Stimulated activated CD4-positive, alpha-beta T cell treated with anti-CD3 and anti-CD28 coated beads, Interleukin-12 subunit alpha, Interleukin-12 subunit beta, amount 100 ng/mL, for 24 hours (primary cell): ENCODE measurements at regions not wholly inside any gene's neighbourhood (a gene's known extent, or its start where the extent isn't known, plus 50 kb on each side); places are given as distances from the start of the nearest gene placed in this dataset.
"Not testable (repeated sequence)": the region's sequence is repeated elsewhere in the genome, so short reads cannot be mapped to it uniquely, and the experiment has no call there.

Source experiments
- DNase-seq, 2 experiments: peaks; one replicate each; pipeline ENCODE4 v3.0.0-alpha.2; 2020; ENCODE audit warnings: low read depth in 2 of 2

DNA sequence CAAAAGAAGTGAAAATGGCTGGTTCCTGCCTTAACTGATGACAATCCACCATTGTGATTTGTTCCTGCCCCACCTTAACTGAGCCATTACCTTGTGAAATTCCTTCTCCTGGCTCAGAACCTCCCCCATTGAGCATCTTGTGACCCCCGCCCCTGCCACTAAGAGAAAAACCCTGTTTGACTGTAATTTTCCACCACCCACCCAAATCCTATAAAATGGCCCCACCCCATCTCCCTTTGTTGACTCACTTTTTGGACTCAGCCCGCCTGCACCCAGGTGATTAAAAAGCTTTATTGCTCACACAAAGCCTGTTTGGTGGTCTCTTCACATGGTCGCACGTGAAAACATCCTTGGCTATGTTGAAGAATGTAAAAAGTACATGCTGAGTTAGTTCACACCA is 197.6 kb upstream of the FBN2 start:
- not testable (repeated sequence) for DNase-seq

GRCh38 chr5:128736553-128736952 is 198.5 kb upstream of the FBN2 start:
- no peak for DNase-seq

GRCh38 chr5:128749136-128749898 is 211.3 kb upstream of the FBN2 start:
- DNase-seq: no peak

DNA sequence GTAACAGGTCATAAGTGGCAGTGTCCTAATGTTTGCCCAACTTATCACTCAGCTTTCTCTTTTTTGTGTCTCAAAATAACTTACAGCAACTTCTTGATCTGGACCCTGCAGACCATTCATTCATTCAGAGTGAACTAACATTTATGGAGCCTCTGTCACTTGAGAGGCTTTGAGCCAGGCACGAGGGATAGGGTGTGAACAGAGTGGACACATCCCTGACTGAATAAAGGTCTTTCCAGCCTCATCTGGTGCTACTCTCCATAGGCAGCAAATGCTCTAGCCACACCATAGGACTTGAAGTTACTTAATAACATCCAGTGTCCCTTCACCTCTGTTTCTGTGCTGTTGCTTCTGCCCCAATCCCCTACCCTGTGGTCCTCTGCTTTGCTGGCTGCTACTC is 212.1 kb upstream of the FBN2 start:
- no peak for DNase-seq

DNA sequence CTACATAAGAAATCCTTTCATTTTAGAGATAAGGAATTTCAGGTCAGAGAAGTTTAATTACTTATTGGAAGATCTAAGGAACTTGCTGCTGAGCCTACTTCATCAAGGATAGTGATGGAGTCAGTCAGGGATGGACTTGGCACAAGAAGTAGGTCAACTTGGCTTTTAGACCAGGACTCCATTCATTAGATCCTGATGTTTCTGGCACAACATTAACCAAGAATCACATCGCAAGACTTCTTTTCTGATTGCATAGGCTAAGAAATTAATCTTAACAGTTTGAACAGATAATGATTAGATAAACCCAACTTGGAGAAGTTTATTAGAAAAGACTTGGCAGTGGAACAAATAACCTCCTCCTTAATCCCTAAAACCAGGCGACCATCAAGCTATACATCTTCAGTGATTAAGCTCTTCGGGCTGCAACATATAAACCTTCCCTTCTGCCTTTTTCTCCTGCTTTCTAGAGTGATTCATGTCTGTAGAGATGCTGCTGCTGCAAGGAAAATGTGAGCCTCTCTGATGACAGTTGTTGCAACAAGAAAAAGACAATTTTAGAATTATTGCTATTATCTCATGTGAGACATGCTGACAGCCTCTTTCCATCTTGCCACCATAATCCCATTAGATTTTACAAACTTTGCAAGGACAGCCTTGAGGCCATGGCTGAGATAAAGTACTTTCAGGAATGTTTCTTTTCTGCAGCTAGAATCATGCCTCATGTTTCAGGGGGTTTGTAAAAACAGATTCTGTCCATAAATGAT is 207.9 kb upstream of the SLC27A6 start:
- no peak for DNase-seq

DNA sequence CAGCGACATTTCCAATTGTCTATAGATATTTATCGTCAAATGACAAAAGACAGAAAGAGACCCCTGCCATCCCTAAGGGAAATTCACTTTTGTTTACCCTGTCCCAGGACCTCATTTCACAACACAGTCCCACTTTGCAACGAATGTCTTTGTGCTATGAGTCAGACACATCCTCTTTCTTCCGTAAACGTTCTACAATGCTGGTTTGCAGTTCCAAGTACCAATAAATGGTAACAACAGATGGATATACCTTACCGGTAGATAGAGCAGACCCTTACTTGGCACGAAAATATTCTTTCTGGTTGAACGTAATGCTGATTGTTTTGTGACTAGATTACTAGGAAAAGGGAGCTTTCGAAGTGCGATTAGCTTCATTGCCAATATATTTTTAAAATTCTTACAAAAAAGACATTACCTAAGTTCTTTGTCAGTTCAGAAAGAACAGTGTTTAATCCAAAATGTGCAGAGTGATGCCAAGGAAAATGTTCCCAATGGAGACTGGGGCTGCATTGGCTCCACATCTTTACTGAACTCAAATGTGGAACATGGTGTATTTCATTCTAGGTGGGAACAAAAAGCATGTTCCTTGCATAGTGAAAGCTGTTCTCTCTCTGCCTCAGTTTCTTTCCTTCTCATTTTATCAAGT is 202.5 kb upstream of the SLC27A6 start:
- no peak for DNase-seq

GRCh38 chr5:128763321-128763720 is 202.0 kb upstream of the SLC27A6 start:
- DNase-seq: no peak

- no peak for DNase-seq
Measured at GRCh38 chr5:128764601-128765310, 200.5 kb upstream of the SLC27A6 start.

DNA sequence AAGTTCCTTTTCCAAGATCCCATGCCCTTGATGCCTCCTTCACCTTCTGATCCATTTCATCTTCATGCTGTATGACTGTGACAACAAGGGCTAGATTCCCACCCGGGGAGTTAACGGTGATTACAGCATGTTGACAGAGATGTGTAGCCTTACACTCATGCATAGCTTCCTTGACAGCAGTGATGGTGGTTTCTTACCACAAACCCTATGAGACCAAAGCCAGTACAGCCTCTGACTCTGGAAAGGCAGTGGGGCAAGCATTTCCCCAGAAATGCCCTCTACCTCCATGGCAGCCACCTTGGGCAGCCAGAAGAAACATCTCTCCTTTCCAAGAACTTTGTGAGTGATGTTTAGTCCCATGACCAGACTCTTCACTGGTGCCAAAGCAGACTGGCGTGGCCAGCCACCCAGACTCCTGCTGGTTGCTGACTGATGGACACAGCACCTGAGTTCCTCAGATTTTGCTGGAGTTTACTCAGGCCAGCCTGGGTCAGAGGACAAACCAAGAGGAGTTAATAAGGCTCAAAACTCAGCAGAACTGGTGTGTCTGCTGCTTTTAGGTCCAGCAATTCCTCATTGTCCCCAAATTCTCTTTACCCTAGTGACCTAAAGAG is 199.7 kb upstream of the SLC27A6 start:
- DNase-seq: no peak

GRCh38 chr5:128766406-128766805 is 198.9 kb upstream of the SLC27A6 start:
- no peak for DNase-seq

GRCh38 chr5:128770907-128771306 is 194.4 kb upstream of the SLC27A6 start:
- DNase-seq: no peak

DNA sequence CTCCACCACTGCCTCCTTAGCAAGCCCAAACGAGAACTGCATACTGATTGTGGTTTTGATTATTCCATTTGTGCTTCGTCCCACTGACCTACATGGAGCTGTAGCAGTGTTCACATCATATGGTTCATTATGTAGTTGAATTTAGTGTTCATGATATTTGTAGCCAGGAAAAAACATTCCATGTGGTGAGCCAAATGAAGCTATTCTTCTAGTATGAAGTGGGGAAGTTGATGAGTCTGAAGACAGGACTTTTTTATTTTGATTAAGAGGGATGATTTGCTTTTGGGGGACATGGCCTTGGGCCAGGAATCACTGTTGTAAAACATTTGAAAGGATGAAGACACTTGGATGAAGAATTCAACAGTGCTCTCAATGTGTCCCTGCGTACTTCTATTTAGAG is 192.9 kb upstream of the SLC27A6 start:
- no peak for DNase-seq

GRCh38 chr5:128773378-128773777 is 191.9 kb upstream of the SLC27A6 start:
- DNase-seq: no peak

GRCh38 chr5:128774605-128775004 is 190.7 kb upstream of the SLC27A6 start:
- DNase-seq: no peak

DNA sequence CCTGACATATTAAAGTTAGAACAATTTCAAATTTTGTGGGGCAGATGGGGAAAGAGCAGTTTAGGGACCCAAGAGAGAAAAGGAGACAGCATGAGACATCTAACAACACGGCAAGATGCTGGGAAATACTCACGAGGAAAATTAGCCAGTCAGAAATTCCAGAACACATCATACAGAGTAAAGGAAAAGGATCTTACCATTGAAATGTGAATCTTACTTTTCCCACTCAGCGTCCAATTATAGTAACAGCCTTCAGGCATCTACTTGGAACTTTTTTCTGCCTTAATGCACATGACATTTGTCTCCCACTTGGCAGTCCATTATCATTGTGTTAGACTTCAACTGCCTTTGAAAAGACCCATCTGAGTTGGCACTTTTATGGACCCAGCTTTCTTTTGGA is 189.7 kb upstream of the SLC27A6 start:
- no peak for DNase-seq

- no peak for DNase-seq
Measured at GRCh38 chr5:128777052-128777451, 188.2 kb upstream of the SLC27A6 start.

DNA sequence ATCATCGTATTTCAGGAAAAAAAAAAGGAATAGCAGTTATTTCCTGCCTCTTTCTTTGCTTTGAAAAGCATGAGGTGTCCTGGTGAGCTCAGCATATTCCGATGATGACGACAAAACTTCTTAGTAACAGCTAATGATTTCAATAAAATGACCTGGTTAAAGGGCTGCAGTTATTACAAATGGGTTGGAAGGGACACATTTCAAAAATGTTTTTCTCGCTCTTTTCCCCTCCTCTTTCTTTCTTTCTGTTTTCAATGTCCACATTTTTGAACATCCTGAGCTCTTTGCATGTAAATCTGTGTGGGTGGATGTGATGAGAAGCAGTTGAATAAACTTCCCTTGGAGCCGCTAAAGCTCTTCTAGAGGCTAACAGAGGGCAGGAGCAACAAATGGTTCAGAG is 186.8 kb upstream of the SLC27A6 start:
- DNase-seq: no peak

DNA sequence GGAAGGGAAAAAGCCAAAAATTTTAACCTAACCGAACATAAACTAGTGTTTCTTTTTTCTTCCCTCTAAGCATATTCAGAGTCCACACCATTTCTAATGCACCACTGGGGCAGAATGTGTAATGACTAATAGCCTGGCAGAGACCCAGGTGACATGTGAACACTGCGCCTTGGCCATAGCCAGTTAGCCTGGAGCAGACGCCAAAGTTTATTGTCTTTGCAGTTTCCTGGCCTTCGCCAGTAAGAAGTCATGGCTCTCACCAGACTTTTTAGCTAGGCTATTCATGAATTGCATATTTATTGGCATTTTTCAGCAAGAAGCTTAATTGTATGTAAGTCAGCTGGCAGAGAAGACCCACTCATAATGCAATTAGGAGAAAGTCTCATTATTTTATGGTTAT is 182.8 kb upstream of the SLC27A6 start:
- DNase-seq: no peak

DNA sequence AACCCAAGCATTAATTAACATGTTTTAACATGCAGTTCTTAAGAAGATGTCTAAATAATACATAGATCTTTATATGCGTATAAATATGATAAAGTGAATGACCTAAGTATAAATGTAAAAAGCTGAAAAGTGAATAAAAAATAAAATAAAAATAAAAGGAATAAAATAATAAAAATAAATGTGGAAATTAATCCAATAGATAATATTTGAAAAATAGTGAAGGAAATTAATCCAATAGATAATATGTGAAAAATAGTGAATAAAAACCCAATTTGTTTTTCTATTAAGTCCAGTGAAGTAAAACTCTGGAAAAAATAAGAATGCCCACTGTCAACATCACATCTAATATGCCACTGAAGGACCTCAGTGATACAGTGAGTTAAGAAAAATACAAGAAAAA is 180.6 kb upstream of the SLC27A6 start:
- DNase-seq: no peak

DNA sequence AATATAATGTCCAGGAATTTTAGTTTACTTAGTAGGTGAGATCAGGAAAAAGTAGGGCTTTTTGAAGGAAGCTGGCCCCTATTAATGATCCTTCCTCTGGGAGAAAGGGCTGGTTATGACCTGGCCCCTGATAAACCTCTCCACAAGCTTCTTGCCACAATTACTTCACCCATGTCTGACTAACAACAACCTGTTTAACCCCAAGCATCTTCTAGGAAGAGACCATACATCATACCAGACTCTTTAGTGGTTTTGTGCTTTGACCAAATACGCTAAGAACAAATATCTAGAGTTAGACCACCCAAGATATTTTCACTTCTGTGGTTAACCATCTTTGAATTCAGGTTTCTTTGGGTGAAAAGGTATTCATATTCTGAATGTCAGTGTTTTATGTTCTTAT is 174.0 kb upstream of the SLC27A6 start:
- DNase-seq: no peak

DNA sequence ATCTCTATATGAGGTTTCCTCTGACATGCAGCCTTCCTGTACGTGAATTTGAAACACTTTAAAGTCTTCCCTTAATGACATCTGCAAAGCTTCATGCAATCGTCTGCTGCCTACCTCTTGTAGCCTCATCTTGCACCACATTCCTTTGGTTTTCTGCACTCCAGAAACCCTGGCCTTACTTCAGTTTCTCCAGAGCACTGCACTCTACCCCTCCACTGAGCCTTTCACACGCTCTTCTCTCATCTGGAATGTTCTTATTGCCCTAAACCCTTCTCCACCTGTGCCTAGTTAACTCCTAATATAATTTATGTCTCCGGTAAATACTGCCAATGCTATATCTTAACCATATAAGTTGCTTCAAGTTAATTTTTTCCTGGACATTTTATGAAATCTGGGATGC is 168.8 kb upstream of the SLC27A6 start:
- no peak for DNase-seq

GRCh38 chr5:128798871-128799270 is 166.4 kb upstream of the SLC27A6 start:
- no peak for DNase-seq
